ENCODE measurements at regions not wholly inside any gene's neighbourhood (a gene's known extent, or its start where the extent isn't known, plus 50 kb on each side); places are given as distances from the start of the nearest gene placed in this dataset.

DNA sequence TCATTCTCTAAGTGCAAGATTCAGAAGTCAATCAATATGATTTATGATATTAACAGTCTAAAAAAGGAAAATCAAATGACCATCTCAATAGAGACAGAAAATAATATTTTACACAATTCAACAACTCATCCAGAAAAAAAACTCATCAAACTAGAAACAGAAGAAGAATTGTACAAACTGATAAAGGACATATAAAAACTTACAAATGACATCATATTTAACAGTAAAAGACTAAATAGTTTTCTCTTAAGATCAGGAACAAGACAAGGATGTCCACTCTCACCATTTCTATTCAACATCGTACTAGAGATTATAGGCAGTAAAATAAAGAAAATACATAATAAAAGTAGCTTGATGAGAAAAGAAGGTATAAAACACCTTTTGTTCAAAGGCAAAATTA is 527.3 kb downstream of the DACH1 start:
- TF ChIP-seq JUN (IDR thresholded peaks at IDR 0.05) (no peak), ZFP36 (IDR thresholded peaks at IDR 0.05; ENCODE audit: borderline replicate concordance, partially characterized antibody) (no peak), RFX5 (IDR thresholded peaks at IDR 0.05) (no peak)
